ENCODE measurements at regions not wholly inside any gene's neighbourhood (a gene's known extent, or its start where the extent isn't known, plus 50 kb on each side); places are given as distances from the start of the nearest gene placed in this dataset.
A peak's percentile ranks its signal among the peaks of the same experiment; 100 is the strongest.

GRCh38 chr2:234638966-234639365, 142.1 kb upstream of the ARL4C start:
- Histone ChIP-seq H3K27ac (ENCODE audit: low read length) (no peak overlapping the region), H3K36me3 (ENCODE audit: control insufficient read depth in 2 of 2, insufficient read depth in 2 of 2, low read length in 2 of 2) (no peaks in the 10 kb centered on the region), H3K27me3 (ENCODE audit: control insufficient read depth in 1 of 2, insufficient read depth in 2 of 2, low read length in 2 of 2) (no peaks in the 10 kb centered on the region), H3K9me3 (ENCODE audit: control insufficient read depth in 2 of 2, low read length in 2 of 2) (no peaks in the 10 kb centered on the region), H3K4me1 (ENCODE audit: control insufficient read depth, insufficient read depth, low read length) (no peaks in the 10 kb centered on the region), H3K9ac (ENCODE audit: low read length in 2 of 2) (no peak overlapping the region), H3K4me3 (ENCODE audit: low read length in 2 of 2) (no peak overlapping the region)

DNA sequence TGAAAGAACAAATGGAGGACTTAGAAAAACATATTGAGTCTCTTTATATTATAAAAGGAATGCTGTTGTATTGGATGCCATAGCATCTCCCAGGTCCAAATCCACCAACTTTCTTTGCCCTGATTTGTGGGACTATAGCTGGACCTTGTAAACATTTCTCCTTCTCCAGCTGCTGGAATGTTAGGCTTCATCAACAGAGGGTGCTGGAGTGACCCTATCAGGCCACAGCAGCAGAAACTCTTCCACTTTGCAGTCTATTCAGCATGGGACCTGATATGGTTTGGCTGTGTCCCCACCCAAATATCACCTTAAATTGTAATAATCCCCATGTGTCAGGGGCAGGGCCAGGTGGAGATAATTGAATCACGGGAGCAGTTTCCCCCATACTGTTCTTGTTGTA, 138.4 kb upstream of the ARL4C start:
- H3K4me1 ChIP-seq (ENCODE audit: control insufficient read depth, insufficient read depth, low read length), result peaks cover 7% of the 10 kb centered on the region
- no peaks in the 10 kb centered on the region for H3K9me3 ChIP-seq (ENCODE audit: control insufficient read depth in 2 of 2, low read length in 2 of 2)
- no peak overlapping the region for H3K9ac ChIP-seq (ENCODE audit: low read length in 2 of 2)
- H3K36me3 ChIP-seq (ENCODE audit: control insufficient read depth in 2 of 2, insufficient read depth in 2 of 2, low read length in 2 of 2), result no peaks in the 10 kb centered on the region
- H3K27ac ChIP-seq (ENCODE audit: low read length), result no peak overlapping the region
- H3K27me3 ChIP-seq (ENCODE audit: control insufficient read depth in 1 of 2, insufficient read depth in 2 of 2, low read length in 2 of 2), result peaks cover 3 to 4% of the 10 kb centered on the region in 2 donors
- no peak overlapping the region for H3K4me3 ChIP-seq (ENCODE audit: low read length in 2 of 2)

- no peaks in the 10 kb centered on the region for H3K9me3 ChIP-seq (ENCODE audit: control insufficient read depth in 2 of 2, low read length in 2 of 2)
- peaks cover 3 to 4% of the 10 kb centered on the region in 2 donors for H3K27me3 ChIP-seq (ENCODE audit: control insufficient read depth in 1 of 2, insufficient read depth in 2 of 2, low read length in 2 of 2)
- no peak overlapping the region for H3K27ac ChIP-seq (ENCODE audit: low read length)
- no peak overlapping the region for H3K4me3 ChIP-seq (ENCODE audit: low read length in 2 of 2)
- H3K4me1 ChIP-seq (ENCODE audit: control insufficient read depth, insufficient read depth, low read length), result peaks cover 7% of the 10 kb centered on the region
- no peaks in the 10 kb centered on the region for H3K36me3 ChIP-seq (ENCODE audit: control insufficient read depth in 2 of 2, insufficient read depth in 2 of 2, low read length in 2 of 2)
- no peak overlapping the region for H3K9ac ChIP-seq (ENCODE audit: low read length in 2 of 2)
Observed at GRCh38 chr2:234633581-234634230, 136.8 kb upstream of the ARL4C start.

DNA sequence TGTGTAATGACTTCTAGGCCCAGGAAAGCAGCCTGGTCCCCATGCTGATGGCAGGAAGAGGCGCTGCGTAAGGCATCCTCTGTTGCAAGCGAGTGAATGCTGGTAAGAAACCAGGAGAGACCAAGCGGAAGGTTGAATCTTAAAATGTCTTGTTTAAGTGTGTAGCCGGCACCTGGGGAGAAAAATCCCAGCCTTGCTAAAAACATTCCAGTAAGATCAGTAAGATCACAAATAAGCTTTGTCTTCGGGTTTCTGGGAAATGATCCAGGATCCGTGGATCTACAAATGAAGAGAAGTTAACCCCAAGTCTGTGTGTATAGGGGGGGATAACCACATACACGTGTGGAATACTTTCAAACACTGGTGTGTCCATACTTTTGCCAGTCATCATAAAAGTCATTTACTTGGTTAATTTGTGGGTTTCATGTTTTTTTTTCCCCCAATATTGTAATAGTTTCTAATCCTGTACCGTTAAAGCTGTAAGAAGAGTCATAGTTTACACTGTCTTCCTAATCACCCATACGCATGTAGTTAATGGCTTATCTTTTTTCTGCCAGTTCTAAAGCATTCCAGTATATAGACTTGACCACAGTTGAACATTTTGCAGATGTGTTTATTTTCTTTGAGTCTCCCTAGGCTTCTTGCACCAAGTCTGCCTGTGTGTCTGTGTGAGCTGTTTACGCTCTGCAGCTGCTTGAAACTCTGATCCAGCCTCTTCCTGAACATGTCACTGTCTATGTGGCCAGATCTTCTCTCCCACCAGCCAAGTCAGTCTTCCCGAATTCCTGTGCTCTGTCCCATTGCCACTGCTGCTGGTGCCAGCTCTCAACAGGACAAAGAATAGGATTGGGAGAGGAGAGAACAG, 135.9 kb upstream of the ARL4C start:
- no peak overlapping the region for H3K9ac ChIP-seq (ENCODE audit: low read length in 2 of 2)

DNA sequence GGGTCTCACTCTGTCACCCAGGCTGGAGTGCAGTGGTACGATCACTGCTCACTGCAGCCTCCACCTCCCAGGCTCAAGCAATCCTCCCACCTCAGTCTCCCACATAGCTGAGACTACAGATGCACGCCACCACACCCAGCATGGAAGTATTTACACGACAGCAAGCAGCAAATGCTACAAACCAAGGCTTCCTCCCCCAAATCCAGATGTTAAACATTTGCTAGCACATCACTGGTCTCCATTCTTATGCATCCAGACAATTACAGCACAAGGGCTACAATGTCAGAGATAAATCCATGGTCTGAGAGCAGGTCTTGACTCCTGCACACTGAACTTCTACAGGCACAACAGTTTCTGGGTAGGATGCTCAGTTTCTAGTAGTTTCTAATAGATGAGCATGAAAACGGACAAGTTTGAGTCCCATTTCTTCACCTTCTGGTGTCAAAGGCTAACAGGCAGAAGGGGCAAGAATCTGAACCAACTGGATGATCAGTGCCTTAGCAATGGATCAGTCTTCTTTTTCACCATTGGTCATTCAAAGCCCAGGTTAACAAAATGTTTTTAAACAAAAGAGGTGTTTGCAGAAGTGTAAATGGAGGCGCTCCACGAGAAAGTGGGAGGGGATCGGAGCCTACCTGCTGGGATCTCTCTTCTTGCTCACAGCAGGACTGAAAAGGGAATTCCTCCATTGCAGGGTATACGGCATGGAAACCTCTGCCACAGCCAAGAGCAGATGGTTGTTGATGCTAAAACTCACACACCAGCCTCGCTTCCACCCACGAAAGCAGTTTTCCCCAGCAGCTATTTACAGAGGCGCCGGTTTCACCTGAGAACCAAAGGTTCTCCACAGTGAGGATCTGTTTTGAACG, 135.0 kb upstream of the ARL4C start:
- Histone ChIP-seq H3K27ac (ENCODE audit: low read length) (no peak overlapping the region), H3K4me1 (ENCODE audit: control insufficient read depth, insufficient read depth, low read length) (peaks cover 7% of the 10 kb centered on the region), H3K36me3 (ENCODE audit: control insufficient read depth in 2 of 2, insufficient read depth in 2 of 2, low read length in 2 of 2) (no peaks in the 10 kb centered on the region), H3K4me3 (ENCODE audit: low read length in 2 of 2) (no peak overlapping the region), H3K9me3 (ENCODE audit: control insufficient read depth in 2 of 2, low read length in 2 of 2) (no peaks in the 10 kb centered on the region), H3K9ac (ENCODE audit: low read length in 2 of 2) (no peak overlapping the region), H3K27me3 (ENCODE audit: control insufficient read depth in 1 of 2, insufficient read depth in 2 of 2, low read length in 2 of 2) (peaks cover 3 to 4% of the 10 kb centered on the region in 2 donors)

More for the DNA sequence above, 135.9 kb upstream of the ARL4C start:
- Histone ChIP-seq H3K36me3 (ENCODE audit: control insufficient read depth in 2 of 2, insufficient read depth in 2 of 2, low read length in 2 of 2) (no peaks in the 10 kb centered on the region), H3K27ac (ENCODE audit: low read length) (no peak overlapping the region), H3K9me3 (ENCODE audit: control insufficient read depth in 2 of 2, low read length in 2 of 2) (no peaks in the 10 kb centered on the region), H3K27me3 (ENCODE audit: control insufficient read depth in 1 of 2, insufficient read depth in 2 of 2, low read length in 2 of 2) (peaks cover 3 to 4% of the 10 kb centered on the region in 2 donors), H3K4me1 (ENCODE audit: control insufficient read depth, insufficient read depth, low read length) (peaks cover 7% of the 10 kb centered on the region), H3K4me3 (ENCODE audit: low read length in 2 of 2) (no peak overlapping the region)

GRCh38 chr2:234630801-234631261, 133.9 kb upstream of the ARL4C start:
- Histone ChIP-seq H3K4me3 (ENCODE audit: low read length in 2 of 2) (peak overlapping the region in 1 of 2 donors; percentile 40), H3K27ac (ENCODE audit: low read length) (no peak overlapping the region), H3K4me1 (ENCODE audit: control insufficient read depth, insufficient read depth, low read length) (peaks cover 7% of the 10 kb centered on the region), H3K9ac (ENCODE audit: low read length in 2 of 2) (no peak overlapping the region), H3K9me3 (ENCODE audit: control insufficient read depth in 2 of 2, low read length in 2 of 2) (no peaks in the 10 kb centered on the region), H3K36me3 (ENCODE audit: control insufficient read depth in 2 of 2, insufficient read depth in 2 of 2, low read length in 2 of 2) (no peaks in the 10 kb centered on the region), H3K27me3 (ENCODE audit: control insufficient read depth in 1 of 2, insufficient read depth in 2 of 2, low read length in 2 of 2) (peaks cover 3 to 4% of the 10 kb centered on the region in 2 donors)

DNA sequence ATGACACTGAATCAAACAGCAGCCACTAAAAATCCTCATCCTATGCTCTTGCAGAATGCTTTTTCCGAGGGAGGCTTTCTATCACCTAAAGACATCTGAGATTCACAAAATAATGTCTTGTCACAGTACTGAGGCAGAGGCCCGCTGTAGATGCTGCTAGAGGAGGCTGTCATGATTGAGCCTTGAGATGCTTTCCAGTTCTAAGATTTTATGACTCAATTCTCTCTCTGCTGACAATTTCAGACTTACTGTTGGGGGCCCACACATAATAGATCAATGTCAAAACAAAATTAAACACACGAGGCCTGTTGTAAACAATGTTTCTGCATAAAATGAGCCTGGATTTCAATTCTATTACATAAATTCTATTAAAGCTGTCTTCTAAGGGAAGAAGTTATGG, 132.7 kb upstream of the ARL4C start:
- no peak overlapping the region for H3K4me3 ChIP-seq (ENCODE audit: low read length in 2 of 2)
- peaks cover 3 to 4% of the 10 kb centered on the region in 2 donors for H3K27me3 ChIP-seq (ENCODE audit: control insufficient read depth in 1 of 2, insufficient read depth in 2 of 2, low read length in 2 of 2)
- peaks cover 7% of the 10 kb centered on the region for H3K4me1 ChIP-seq (ENCODE audit: control insufficient read depth, insufficient read depth, low read length)
- no peaks in the 10 kb centered on the region for H3K9me3 ChIP-seq (ENCODE audit: control insufficient read depth in 2 of 2, low read length in 2 of 2)
- H3K27ac ChIP-seq (ENCODE audit: low read length), result no peak overlapping the region
- no peaks in the 10 kb centered on the region for H3K36me3 ChIP-seq (ENCODE audit: control insufficient read depth in 2 of 2, insufficient read depth in 2 of 2, low read length in 2 of 2)
- no peak overlapping the region for H3K9ac ChIP-seq (ENCODE audit: low read length in 2 of 2)

GRCh38 chr2:234628953-234629352, 132.1 kb upstream of the ARL4C start:
- Histone ChIP-seq H3K9ac (ENCODE audit: low read length in 2 of 2) (no peak overlapping the region), H3K4me3 (ENCODE audit: low read length in 2 of 2) (no peak overlapping the region), H3K9me3 (ENCODE audit: control insufficient read depth in 2 of 2, low read length in 2 of 2) (no peaks in the 10 kb centered on the region), H3K27ac (ENCODE audit: low read length) (no peak overlapping the region), H3K4me1 (ENCODE audit: control insufficient read depth, insufficient read depth, low read length) (peaks cover 7% of the 10 kb centered on the region), H3K36me3 (ENCODE audit: control insufficient read depth in 2 of 2, insufficient read depth in 2 of 2, low read length in 2 of 2) (no peaks in the 10 kb centered on the region), H3K27me3 (ENCODE audit: control insufficient read depth in 1 of 2, insufficient read depth in 2 of 2, low read length in 2 of 2) (peaks cover 3 to 4% of the 10 kb centered on the region in 2 donors)

DNA sequence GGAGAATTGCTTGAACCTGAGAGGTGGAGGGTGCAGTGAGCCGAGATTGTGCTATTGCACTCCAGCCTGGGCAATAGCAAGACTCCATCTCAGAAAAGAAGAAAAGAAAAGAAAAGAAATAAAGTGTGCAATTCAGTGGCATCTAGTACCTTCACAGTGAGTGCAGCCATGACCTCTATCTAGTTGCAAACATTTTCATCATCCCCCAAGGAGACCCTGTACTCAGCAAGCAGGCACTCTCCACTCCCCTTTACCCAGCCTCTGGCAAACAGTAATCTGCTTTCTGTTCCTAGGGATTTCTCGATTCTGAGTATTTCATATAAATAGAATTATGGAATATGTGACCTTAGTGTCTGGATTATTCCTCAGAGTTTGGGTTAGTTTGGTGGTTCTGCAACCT, 130.4 kb upstream of the ARL4C start:
- Histone ChIP-seq H3K9ac (ENCODE audit: low read length in 2 of 2) (no peak overlapping the region), H3K27ac (ENCODE audit: low read length) (no peak overlapping the region), H3K36me3 (ENCODE audit: control insufficient read depth in 2 of 2, insufficient read depth in 2 of 2, low read length in 2 of 2) (no peaks in the 10 kb centered on the region), H3K4me1 (ENCODE audit: control insufficient read depth, insufficient read depth, low read length) (peaks cover 7% of the 10 kb centered on the region), H3K4me3 (ENCODE audit: low read length in 2 of 2) (no peak overlapping the region), H3K27me3 (ENCODE audit: control insufficient read depth in 1 of 2, insufficient read depth in 2 of 2, low read length in 2 of 2) (no peaks in the 10 kb centered on the region), H3K9me3 (ENCODE audit: control insufficient read depth in 2 of 2, low read length in 2 of 2) (no peaks in the 10 kb centered on the region)

GRCh38 chr2:234626566-234627130, 129.8 kb upstream of the ARL4C start:
- Histone ChIP-seq H3K36me3 (ENCODE audit: control insufficient read depth in 2 of 2, insufficient read depth in 2 of 2, low read length in 2 of 2) (no peaks in the 10 kb centered on the region), H3K4me1 (ENCODE audit: control insufficient read depth, insufficient read depth, low read length) (peaks cover 7% of the 10 kb centered on the region), H3K27me3 (ENCODE audit: control insufficient read depth in 1 of 2, insufficient read depth in 2 of 2, low read length in 2 of 2) (no peaks in the 10 kb centered on the region), H3K9me3 (ENCODE audit: control insufficient read depth in 2 of 2, low read length in 2 of 2) (no peaks in the 10 kb centered on the region), H3K4me3 (ENCODE audit: low read length in 2 of 2) (no peak overlapping the region), H3K27ac (ENCODE audit: low read length) (no peak overlapping the region), H3K9ac (ENCODE audit: low read length in 2 of 2) (no peak overlapping the region)

All from stomach smooth muscle (tissue), 2 donors.